ENCODE measurements at regions not wholly inside any gene's neighbourhood (a gene's known extent, or its start where the extent isn't known, plus 50 kb on each side); places are given as distances from the start of the nearest gene placed in this dataset.

DNA sequence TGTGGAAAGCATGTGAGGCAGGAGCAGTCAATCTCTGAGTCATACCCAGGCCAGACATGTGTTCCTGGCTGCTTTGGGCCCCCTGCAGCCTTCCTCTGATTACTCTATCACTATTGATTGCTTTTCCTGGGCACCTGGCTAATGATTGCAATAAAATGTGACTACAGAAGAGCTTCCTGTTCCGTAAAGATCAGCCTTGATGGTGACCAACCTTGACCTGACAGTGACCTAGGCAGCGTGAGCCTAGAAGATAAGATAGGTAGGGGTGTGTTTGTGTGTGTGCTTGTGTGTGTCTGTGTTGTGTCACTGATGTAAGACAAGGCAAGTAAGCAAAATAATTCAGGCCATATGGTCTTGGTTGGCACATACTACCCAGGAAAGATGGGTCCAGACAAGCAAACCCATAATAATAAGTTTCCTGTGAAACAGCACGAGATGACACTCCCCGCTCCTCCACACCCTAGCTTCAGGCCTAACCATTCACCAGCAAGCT is 367.7 kb upstream of the CDH11 start:
- TF ChIP-seq EZH2 (IDR thresholded peaks at IDR 0.05; ENCODE audit: borderline replicate concordance) (no peak), EZH2phosphoT487 (IDR thresholded peaks at IDR 0.05; ENCODE audit: low read depth, severe bottlenecking, unreplicated experiment) (no peak)
- TF ChIP-seq, protein P1, sequence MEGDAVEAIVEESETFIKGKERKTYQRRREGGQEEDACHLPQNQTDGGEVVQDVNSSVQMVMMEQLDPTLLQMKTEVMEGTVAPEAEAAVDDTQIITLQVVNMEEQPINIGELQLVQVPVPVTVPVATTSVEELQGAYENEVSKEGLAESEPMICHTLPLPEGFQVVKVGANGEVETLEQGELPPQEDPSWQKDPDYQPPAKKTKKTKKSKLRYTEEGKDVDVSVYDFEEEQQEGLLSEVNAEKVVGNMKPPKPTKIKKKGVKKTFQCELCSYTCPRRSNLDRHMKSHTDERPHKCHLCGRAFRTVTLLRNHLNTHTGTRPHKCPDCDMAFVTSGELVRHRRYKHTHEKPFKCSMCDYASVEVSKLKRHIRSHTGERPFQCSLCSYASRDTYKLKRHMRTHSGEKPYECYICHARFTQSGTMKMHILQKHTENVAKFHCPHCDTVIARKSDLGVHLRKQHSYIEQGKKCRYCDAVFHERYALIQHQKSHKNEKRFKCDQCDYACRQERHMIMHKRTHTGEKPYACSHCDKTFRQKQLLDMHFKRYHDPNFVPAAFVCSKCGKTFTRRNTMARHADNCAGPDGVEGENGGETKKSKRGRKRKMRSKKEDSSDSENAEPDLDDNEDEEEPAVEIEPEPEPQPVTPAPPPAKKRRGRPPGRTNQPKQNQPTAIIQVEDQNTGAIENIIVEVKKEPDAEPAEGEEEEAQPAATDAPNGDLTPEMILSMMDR (IDR thresholded peaks at IDR 0.05; ENCODE audit: poor library complexity): no peak
